ENCODE measurements at regions not wholly inside any gene's neighbourhood (a gene's known extent, or its start where the extent isn't known, plus 50 kb on each side); places are given as distances from the start of the nearest gene placed in this dataset.
"Not testable (repeated sequence)": the region's sequence is repeated elsewhere in the genome, so short reads cannot be mapped to it uniquely, and the experiment has no call there.

DNA sequence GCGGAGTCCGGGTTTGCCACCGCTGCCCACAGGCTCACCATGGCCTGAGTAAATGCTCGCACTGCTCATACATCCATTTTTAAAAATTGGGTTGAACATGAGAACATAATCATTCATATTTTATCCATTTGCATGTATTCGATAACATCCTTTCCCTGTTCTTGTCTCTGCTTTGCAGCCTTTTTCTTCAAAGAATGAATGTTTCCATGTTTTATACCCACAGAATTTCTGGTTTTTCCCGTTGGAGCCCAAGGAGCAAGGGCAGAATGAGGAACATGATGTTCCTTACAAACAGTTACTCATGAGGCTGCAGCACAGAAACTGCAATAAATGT, 146.5 kb downstream of the CCDC74A start:
- DNase-seq, result no peak
- Mint-ChIP-seq H3K36me3 (ENCODE audit: low read depth) (no peaks in the 10 kb centered on the region), H3K9me3 (no peaks in the 10 kb centered on the region), H3K4me1 (ENCODE audit: low read depth) (peaks cover 13% of the 10 kb centered on the region), H3K27me3 (peaks cover 59% of the 10 kb centered on the region), H3K27ac (no peak overlapping the region), H3K4me3 (peak overlapping the region; percentile 69)
- CTCF ChIA-PET, result interaction anchor here (2.7 kb wide), 2 partner anchors 8 to 261 kb away, joined by 8 to 14 read pairs; no protein-coding TSS in a partner anchor
- no peak overlapping the region for H3K27ac ChIP-seq (ENCODE audit: low read depth in 1 of 2, low read length in 2 of 2)
- ATAC-seq (ENCODE audit: poor library complexity), result no peak
- POLR2A ChIA-PET, result no interaction called here
- peaks cover 21% of the 10 kb centered on the region for H3K4me1 ChIP-seq (ENCODE audit: insufficient read depth, low read length)
- intact Hi-C loops (cut with DNase I, micrococcal nuclease), result loop anchor here (5.0 to 10.0 kb wide), 2 partner anchors 131 to 522 kb away; no protein-coding TSS in a partner anchor
- no peaks in the 10 kb centered on the region for H3K9me3 ChIP-seq (ENCODE audit: control insufficient read depth in 1 of 2, insufficient read depth in 1 of 2, low read length in 2 of 2)
- peaks cover 24 to 34% of the 10 kb centered on the region in 2 experiments for H3K27me3 ChIP-seq (ENCODE audit: control insufficient read depth in 1 of 2, insufficient read depth in 2 of 2, low read length in 2 of 2)
- TF ChIP-seq, protein P1, sequence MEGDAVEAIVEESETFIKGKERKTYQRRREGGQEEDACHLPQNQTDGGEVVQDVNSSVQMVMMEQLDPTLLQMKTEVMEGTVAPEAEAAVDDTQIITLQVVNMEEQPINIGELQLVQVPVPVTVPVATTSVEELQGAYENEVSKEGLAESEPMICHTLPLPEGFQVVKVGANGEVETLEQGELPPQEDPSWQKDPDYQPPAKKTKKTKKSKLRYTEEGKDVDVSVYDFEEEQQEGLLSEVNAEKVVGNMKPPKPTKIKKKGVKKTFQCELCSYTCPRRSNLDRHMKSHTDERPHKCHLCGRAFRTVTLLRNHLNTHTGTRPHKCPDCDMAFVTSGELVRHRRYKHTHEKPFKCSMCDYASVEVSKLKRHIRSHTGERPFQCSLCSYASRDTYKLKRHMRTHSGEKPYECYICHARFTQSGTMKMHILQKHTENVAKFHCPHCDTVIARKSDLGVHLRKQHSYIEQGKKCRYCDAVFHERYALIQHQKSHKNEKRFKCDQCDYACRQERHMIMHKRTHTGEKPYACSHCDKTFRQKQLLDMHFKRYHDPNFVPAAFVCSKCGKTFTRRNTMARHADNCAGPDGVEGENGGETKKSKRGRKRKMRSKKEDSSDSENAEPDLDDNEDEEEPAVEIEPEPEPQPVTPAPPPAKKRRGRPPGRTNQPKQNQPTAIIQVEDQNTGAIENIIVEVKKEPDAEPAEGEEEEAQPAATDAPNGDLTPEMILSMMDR (IDR thresholded peaks at IDR 0.05), result peak; percentile 52
- H3K36me3 ChIP-seq (ENCODE audit: insufficient read depth, low read length), result no peaks in the 10 kb centered on the region
- peak overlapping the region; percentile 44 for H3K4me3 ChIP-seq (ENCODE audit: low read length)

DNA sequence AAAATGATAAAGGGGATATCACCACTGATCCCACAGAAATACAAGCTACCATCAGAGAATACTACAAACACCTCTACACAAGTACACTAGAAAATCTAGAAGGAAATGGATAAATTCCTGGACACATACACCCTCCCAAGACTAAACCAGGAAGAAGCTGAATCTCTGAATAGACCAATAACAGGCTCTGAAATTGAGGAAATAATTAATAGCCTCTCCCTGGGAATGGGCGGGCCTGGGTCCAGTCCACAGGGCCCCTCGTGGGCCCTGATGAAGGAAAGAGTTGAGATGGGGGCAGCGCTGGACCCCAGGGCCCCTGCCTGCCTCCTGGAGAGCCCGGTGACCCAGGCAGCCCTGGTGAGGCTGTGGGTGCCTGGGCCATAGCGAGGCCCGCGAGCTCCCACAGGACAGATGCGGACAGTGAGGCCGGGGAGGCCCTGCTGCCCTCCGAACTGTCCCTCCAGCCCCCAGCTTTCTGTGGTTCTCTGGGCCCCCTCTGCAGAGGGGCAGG, 154.0 kb downstream of the CCDC74A start:
- DNase-seq; H3K27ac ChIP-seq (ENCODE audit: low read depth in 1 of 2, low read length in 2 of 2); H3K36me3 ChIP-seq (ENCODE audit: insufficient read depth, low read length); ATAC-seq (ENCODE audit: poor library complexity); H3K9me3 ChIP-seq (ENCODE audit: control insufficient read depth in 1 of 2, insufficient read depth in 1 of 2, low read length in 2 of 2); H3K27me3 ChIP-seq (ENCODE audit: control insufficient read depth in 1 of 2, insufficient read depth in 2 of 2, low read length in 2 of 2); H3K36me3 Mint-ChIP-seq (ENCODE audit: low read depth); H3K9me3 Mint-ChIP-seq: not testable (repeated sequence)
- peaks cover 16% of the 10 kb centered on the region for H3K4me1 ChIP-seq (ENCODE audit: insufficient read depth, low read length)
- Mint-ChIP-seq H3K27ac (peak overlapping the region; percentile 25), H3K4me1 (ENCODE audit: low read depth) (peaks cover 54% of the 10 kb centered on the region), H3K27me3 (peaks cover 12% of the 10 kb centered on the region), H3K4me3 (peak overlapping the region; percentile 92)
- intact Hi-C loops (cut with DNase I, micrococcal nuclease), result loop anchor here (1.0 to 5.0 kb wide), 2 partner anchors 9 to 189 kb away; partner anchors contain the start of gene MZT2A (in 1 of the 2)
- ChIA-PET CTCF (interaction anchor here (1.4 kb wide), 1 partner anchor 9 kb away, joined by 14 read pairs; no protein-coding TSS in a partner anchor), POLR2A (interaction anchor here (1.0 to 2.4 kb wide), 3 partner anchors 9 to 1340 kb away, joined by 3 to 9 read pairs (median 3); partner anchors contain the start of gene MZT2A)
- H3K4me3 ChIP-seq (ENCODE audit: low read length), result peak overlapping the region; percentile 76

DNA sequence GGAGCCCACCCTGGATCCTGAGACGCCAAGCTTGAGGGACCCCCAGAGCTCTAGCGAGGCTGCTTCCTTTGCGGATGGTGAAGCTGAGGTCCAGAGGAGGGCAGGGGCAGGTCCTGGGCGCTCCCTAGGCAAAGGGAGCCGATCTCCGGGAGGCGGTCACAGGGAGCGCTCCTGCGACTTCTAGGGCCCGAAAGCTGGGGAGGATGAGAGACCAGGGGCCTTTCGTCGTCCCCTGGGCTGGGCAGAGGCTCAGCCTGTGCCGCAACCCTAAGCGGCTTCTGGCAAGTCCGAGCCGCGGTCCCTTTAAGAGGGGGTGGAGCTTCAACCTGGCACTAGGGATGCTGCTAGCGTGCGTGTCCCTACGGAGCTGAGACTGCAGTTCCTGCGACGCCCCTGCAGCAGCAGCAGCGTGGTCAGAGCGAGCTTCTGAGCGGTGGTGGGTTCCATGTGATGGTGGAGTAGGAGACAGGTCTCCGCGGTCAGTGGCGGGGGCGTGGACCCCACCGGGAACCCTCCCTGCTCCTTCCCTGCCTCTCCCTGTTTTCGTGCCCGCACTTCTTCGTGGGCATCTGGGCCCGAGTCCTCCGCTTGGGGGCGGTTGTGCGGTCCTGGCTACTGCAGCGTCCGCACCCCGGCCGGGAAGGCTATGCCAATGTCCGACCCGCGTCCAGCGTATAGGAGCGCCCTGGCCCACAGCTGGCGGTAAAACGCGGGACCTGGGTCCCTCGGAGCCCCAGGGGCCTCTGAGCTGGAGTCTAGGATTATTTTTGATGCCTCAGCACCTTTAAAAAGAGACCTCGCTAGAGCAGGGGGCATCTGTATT, 154.6 kb downstream of the CCDC74A start:
- Histone ChIP-seq H3K36me3 (ENCODE audit: insufficient read depth, low read length) (no peaks in the 10 kb centered on the region), H3K27ac (ENCODE audit: low read depth in 1 of 2, low read length in 2 of 2) (peak overlapping the region in 1 of 2 donors; percentile 21), H3K4me1 (ENCODE audit: insufficient read depth, low read length) (peaks cover 16% of the 10 kb centered on the region), H3K9me3 (ENCODE audit: control insufficient read depth in 1 of 2, insufficient read depth in 1 of 2, low read length in 2 of 2) (no peaks in the 10 kb centered on the region), H3K4me3 (ENCODE audit: low read length) (peak overlapping the region; percentile 76), H3K27me3 (ENCODE audit: control insufficient read depth in 1 of 2, insufficient read depth in 2 of 2, low read length in 2 of 2) (no peaks in the 10 kb centered on the region)
- ATAC-seq (ENCODE audit: poor library complexity) (peak; percentile 98), DNase-seq (peak; percentile 41 to 82 (median 61))
- Mint-ChIP-seq H3K9me3 (no peaks in the 10 kb centered on the region), H3K27me3 (peaks cover 6% of the 10 kb centered on the region), H3K4me3 (peak overlapping the region; percentile 92), H3K36me3 (ENCODE audit: low read depth) (peaks cover 8% of the 10 kb centered on the region), H3K4me1 (ENCODE audit: low read depth) (peaks cover 54% of the 10 kb centered on the region), H3K27ac (peak overlapping the region; percentile 76)
- TF ChIP-seq, protein P1 (IDR thresholded peaks at IDR 0.05), result peak; percentile 19
- ChIA-PET CTCF (interaction anchor here (1.4 kb wide), 1 partner anchor 10 kb away, joined by 14 read pairs; no protein-coding TSS in a partner anchor), POLR2A (interaction anchor here (1.0 to 2.4 kb wide), 3 partner anchors 9 to 1340 kb away, joined by 3 to 9 read pairs (median 3); partner anchors contain the start of gene MZT2A)
- intact Hi-C loops (cut with DNase I, micrococcal nuclease), result loop anchor here (1.0 to 5.0 kb wide), 2 partner anchors 10 to 190 kb away; partner anchors contain the start of gene MZT2A (in 1 of the 2)

DNA sequence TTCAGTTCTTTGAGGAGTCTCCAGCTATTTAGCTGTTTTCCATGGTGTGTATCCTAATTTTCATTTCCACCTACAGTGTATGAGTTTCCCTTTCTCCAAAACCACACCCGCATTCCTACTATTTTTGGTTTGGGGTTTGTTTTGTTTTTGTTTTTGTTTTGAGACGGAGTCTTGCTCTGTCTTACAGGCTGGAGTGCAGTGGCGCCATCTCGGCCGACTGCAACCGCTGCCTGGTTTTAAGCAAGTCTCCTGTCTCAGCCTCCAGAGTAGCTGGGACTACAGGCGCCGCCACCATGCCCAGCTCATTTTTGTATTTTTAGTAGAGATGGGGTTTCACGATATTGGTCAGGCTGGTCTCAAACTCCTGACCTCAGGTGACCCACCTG, 155.2 kb downstream of the CCDC74A start:
- ChIA-PET CTCF (interaction anchor here (1.4 kb wide), 1 partner anchor 10 kb away, joined by 14 read pairs; no protein-coding TSS in a partner anchor), POLR2A (interaction anchor here (1.1 to 2.4 kb wide), 2 partner anchors 10 to 1341 kb away, joined by 3 to 9 read pairs; a partner anchor contains a TSS)
- not testable (repeated sequence) for H3K9me3 Mint-ChIP-seq; H3K27me3 Mint-ChIP-seq; H3K9me3 ChIP-seq (ENCODE audit: control insufficient read depth in 1 of 2, insufficient read depth in 1 of 2, low read length in 2 of 2); H3K36me3 ChIP-seq (ENCODE audit: insufficient read depth, low read length); H3K27me3 ChIP-seq (ENCODE audit: control insufficient read depth in 1 of 2, insufficient read depth in 2 of 2, low read length in 2 of 2); H3K27ac ChIP-seq (ENCODE audit: low read depth in 1 of 2, low read length in 2 of 2)
- peak overlapping the region; percentile 76 for H3K27ac Mint-ChIP-seq
- peak in 2 of 14 experiments; percentile 17 to 35 for DNase-seq
- H3K36me3 Mint-ChIP-seq (ENCODE audit: low read depth), result peaks cover 11% of the 10 kb centered on the region
- peak overlapping the region; percentile 92 for H3K4me3 Mint-ChIP-seq
- peak; percentile 31 for ATAC-seq (ENCODE audit: poor library complexity)
- peaks cover 54% of the 10 kb centered on the region for H3K4me1 Mint-ChIP-seq (ENCODE audit: low read depth)
- intact Hi-C loops (cut with DNase I, micrococcal nuclease), result loop anchor here (1.0 to 5.0 kb wide), 2 partner anchors 11 to 191 kb away; partner anchors contain the start of gene MZT2A (in 1 of the 2)
- peaks cover 16% of the 10 kb centered on the region for H3K4me1 ChIP-seq (ENCODE audit: insufficient read depth, low read length)
- peak overlapping the region; percentile 76 for H3K4me3 ChIP-seq (ENCODE audit: low read length)

DNA sequence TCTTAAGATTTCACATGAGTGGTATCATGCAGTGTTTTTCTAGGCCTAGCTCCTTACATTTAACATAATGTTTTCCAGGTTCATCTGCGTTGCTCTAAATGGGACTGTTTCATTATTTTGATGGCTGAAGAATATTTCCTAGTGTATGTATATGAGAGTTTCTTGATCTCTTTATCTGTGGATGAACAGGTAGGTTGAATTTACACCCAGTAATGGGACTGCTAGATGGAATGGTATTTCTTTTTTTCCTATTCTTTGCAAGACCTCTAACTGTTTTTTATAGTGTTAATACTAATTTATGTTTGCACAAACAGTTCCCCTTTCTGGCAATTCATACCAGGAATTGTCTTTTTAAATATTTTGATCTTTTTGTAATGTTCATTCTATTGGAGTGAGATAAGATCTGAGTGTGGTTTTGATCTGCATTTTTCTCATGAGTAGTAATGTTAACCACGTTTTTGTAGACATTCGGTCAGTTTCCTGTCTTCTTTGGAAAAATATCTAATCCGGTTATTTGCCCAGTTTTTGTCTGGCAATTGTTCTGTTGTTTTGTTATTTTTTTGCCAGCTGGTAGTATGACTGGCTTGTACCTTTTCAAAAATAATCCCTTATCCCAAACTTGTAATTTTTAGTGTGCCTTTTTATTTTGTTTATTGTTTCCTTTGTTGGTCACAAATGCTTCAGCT, 157.1 kb downstream of the CCDC74A start:
- CTCF ChIA-PET; H3K9me3 Mint-ChIP-seq; H3K27me3 ChIP-seq (ENCODE audit: control insufficient read depth in 1 of 2, insufficient read depth in 2 of 2, low read length in 2 of 2); H3K27me3 Mint-ChIP-seq; ATAC-seq (ENCODE audit: poor library complexity); H3K36me3 ChIP-seq (ENCODE audit: insufficient read depth, low read length); H3K9me3 ChIP-seq (ENCODE audit: control insufficient read depth in 1 of 2, insufficient read depth in 1 of 2, low read length in 2 of 2); H3K27ac ChIP-seq (ENCODE audit: low read depth in 1 of 2, low read length in 2 of 2); DNase-seq; POLR2A ChIA-PET; H3K4me3 ChIP-seq (ENCODE audit: low read length): not testable (repeated sequence)
- peak overlapping the region; percentile 27 for H3K4me3 Mint-ChIP-seq
- H3K36me3 Mint-ChIP-seq (ENCODE audit: low read depth), result peaks cover 23% of the 10 kb centered on the region
- intact Hi-C loops (cut with DNase I, micrococcal nuclease), result loop anchor here in 1 of 2 experiments (5.0 kb wide), 1 partner anchor 192 kb away; the partner anchor contains the start of gene MZT2A
- peak overlapping the region; percentile 52 for H3K27ac Mint-ChIP-seq
- peaks cover 54% of the 10 kb centered on the region for H3K4me1 Mint-ChIP-seq (ENCODE audit: low read depth)
- peaks cover 16% of the 10 kb centered on the region for H3K4me1 ChIP-seq (ENCODE audit: insufficient read depth, low read length)

Measured in CD4-positive, alpha-beta T cell (primary cell).